ENCODE measurements at regions not wholly inside any gene's neighbourhood (a gene's known extent, or its start where the extent isn't known, plus 50 kb on each side); places are given as distances from the start of the nearest gene placed in this dataset.

- in situ Hi-C loops (cut with HindIII; ENCODE audit: low pct_unique_long_range_greater_than_20kb, low sequenced_read_pairs): no loop called here
- DNase-seq (ENCODE audit: low read depth): no peak
Observed at GRCh38 chr5:118211606-118212005, 776.7 kb downstream of the DTWD2 start.

- no peak for DNase-seq (ENCODE audit: low read depth)
- in situ Hi-C loops (cut with HindIII; ENCODE audit: low pct_unique_long_range_greater_than_20kb, low sequenced_read_pairs): no loop called here
Observed at GRCh38 chr5:118208031-118208453, 780.3 kb downstream of the DTWD2 start.

DNA sequence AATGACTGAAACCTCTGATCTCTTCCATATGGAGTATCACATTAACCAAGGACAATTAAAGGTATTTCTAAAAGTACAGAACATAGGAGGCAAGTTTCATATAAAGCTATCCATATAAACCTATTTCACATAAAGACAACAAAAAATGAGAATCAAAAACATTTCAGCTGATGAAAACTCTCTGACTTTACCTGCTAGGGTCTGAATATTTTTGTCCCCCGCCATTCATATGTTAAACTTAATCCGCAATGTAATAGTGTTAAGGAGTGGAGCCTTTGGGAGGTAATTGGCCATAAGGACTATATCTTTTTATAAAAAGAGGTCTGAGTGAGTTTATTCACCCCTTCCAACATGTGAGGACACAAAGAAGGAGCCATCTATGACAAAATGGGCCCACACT lies 788.5 kb downstream of the DTWD2 start:
- in situ Hi-C loops (cut with HindIII; ENCODE audit: low pct_unique_long_range_greater_than_20kb, low sequenced_read_pairs): no loop called here
- no peak for DNase-seq (ENCODE audit: low read depth)

DNA sequence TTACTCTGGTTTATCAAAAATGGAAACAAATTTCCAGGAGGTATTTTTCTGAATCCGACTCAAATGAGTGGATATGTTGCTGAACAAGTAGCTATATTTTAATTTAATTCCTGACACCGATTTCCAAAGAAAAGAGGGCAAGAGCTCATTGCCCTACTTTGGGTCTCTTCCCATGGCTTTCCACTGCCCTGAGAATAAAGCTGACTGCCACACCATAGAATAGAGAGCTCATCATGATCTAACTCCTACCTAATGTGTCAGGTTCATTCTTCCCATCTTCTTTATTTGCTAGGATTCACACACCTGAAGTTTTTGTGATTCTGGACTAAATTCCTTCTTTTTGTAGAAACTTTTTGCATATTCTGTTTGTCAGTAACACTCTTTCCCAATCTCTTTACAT lies 792.1 kb downstream of the DTWD2 start:
- no peak for DNase-seq (ENCODE audit: low read depth)

DNA sequence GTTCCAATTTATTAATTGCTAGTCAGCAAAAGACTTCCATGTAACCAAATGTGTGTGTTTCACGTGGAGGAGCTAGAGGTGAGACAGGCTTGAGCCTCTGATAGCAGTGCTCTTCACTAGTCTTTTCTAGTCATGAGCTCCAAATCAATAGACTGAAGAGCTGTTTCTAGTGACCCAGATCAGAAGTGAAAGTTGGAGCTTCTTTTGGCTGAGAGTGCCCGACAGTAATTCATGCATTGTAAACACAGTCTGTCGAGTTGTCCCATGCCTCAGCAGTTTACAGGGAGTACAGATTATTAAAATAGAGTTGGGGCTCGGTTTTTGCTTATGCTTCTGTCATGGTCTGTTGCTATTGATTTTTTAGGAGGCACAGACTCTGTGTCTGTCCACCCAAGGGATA lies 793.1 kb downstream of the DTWD2 start:
- in situ Hi-C loops (cut with HindIII; ENCODE audit: low pct_unique_long_range_greater_than_20kb, low sequenced_read_pairs): no loop called here
- DNase-seq (ENCODE audit: low read depth): no peak

More for the DNA sequence above, 792.1 kb downstream of the DTWD2 start:
- in situ Hi-C loops (cut with HindIII; ENCODE audit: low pct_unique_long_range_greater_than_20kb, low sequenced_read_pairs): no loop called here

DNA sequence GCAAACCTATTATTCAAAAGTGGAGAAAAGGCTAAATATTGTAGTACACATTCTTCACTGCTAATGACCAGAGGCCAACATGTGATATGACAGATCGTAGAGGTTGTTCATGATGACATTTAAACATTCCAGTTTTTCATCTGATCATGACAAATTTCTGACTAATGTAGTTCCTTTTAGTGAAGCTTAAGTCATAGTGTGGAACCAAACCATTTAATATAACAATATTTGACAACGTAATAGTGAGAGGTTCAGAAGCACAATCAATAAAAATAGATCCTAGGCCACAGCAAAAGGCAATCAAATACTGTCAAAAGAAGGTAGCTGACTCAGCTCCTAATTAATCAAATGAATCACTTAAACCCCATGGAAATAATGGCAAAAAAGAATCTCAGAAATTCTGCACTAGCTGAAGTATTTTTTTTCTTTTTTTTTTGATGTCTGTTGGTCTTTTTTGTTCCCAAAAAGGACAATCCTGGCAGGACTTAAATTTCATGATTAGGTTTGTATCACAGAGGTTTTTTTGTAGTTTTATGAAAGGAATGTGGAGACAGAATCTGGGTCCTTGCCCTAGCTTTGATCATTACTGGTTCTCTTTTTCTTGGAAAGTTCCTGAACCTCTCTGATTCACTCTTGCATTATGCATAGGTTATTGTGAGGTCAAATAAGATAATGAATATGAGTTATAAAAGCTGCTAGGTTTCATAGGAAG lies 795.0 kb downstream of the DTWD2 start:
- in situ Hi-C loops (cut with HindIII; ENCODE audit: low pct_unique_long_range_greater_than_20kb, low sequenced_read_pairs): no loop called here
- DNase-seq (ENCODE audit: low read depth): no peak

DNA sequence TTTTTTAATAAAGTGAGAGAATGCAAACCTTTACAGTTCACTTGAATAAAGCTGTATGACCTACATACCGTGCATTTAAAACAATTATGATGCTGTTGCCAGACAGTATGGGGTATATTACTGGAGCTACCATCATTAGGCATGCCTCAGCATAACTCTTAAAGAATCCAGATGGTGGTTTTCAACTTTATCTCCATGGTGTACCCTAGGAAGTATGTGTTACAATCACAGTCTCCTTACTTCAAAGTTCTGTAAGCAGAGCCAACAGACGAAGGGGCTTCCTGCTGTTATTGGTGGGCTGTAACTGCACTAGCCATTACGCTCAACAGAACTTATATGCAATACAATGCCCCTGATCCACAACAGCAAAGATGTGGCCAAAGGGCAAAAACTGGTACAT lies 803.3 kb downstream of the DTWD2 start:
- no peak for DNase-seq (ENCODE audit: low read depth)
- in situ Hi-C loops (cut with HindIII; ENCODE audit: low pct_unique_long_range_greater_than_20kb, low sequenced_read_pairs): no loop called here

DNA sequence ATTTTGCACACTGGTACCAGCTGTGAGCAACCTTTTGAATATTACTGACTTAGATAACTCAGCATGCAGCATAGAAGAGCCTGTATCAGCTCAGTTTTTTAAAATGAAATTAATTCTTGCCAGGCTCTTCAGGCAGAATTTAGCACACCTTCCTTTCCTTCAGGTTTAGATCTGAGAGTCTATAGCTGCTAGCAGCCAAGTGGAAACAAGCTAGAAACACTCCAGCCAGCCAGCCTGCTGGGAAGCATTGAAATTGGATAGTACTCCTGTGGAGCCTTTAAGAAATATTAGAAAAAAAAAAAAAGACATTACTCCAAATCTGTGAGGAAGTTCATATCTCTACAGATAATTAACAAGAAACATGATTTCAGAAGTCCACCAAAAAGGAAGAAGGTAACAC lies 812.2 kb downstream of the DTWD2 start:
- in situ Hi-C loops (cut with HindIII; ENCODE audit: low pct_unique_long_range_greater_than_20kb, low sequenced_read_pairs): no loop called here
- no peak for DNase-seq (ENCODE audit: low read depth)

- in situ Hi-C loops (cut with HindIII; ENCODE audit: low pct_unique_long_range_greater_than_20kb, low sequenced_read_pairs): no loop called here
- DNase-seq (ENCODE audit: low read depth): no peak
Observed at GRCh38 chr5:118174671-118175070, 813.7 kb downstream of the DTWD2 start.

GRCh38 chr5:118173340-118173739 lies 815.0 kb downstream of the DTWD2 start:
- in situ Hi-C loops (cut with HindIII; ENCODE audit: low pct_unique_long_range_greater_than_20kb, low sequenced_read_pairs): no loop called here

GRCh38 chr5:118165619-118166018 lies 822.7 kb downstream of the DTWD2 start:
- DNase-seq (ENCODE audit: low read depth): no peak
- in situ Hi-C loops (cut with HindIII; ENCODE audit: low pct_unique_long_range_greater_than_20kb, low sequenced_read_pairs): no loop called here

More at GRCh38 chr5:118173340-118173739, 815.0 kb downstream of the DTWD2 start:
- DNase-seq (ENCODE audit: low read depth): no peak

DNA sequence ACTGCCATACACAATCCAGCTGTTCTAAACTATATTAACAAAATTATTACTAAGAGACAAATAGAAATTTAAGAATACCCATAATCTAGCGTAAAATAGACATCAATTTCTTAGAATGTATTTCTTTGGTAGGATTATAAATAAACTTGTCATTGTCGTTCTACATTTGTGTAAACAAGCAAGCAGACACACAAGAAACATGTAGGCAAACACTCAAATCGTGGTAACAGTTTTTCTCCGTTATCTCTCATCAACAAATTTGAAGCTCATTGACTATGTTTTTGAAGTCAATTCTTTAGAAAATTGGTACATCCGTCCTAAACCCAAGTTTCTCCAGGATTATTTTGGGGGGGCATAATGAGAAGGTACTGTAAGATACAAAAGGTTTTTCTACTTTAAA lies 832.2 kb downstream of the DTWD2 start:
- DNase-seq (ENCODE audit: low read depth): no peak
- in situ Hi-C loops (cut with HindIII; ENCODE audit: low pct_unique_long_range_greater_than_20kb, low sequenced_read_pairs): no loop called here

- no peak for DNase-seq (ENCODE audit: low read depth)
- in situ Hi-C loops (cut with HindIII; ENCODE audit: low pct_unique_long_range_greater_than_20kb, low sequenced_read_pairs): no loop called here
Observed at GRCh38 chr5:118146824-118147223, 841.5 kb downstream of the DTWD2 start.

DNA sequence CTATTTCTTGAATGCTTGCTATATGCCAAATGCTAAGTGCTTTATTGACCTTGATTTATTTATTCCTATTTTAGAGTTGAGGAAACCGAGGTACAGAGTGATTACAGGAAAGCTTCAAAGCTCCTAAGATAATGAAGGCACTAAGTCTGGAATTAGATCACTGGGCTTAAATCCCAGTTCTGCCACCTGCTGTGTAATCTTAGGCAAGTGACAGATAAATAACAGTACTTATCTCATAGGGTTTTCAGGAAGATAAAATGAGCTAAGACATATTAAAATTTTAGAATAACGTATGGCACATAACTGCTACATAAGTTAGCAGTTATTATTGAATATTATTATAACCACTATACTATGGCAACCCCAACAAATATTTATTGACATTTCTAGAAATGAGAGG lies 843.8 kb downstream of the DTWD2 start:
- DNase-seq (ENCODE audit: low read depth): no peak
- in situ Hi-C loops (cut with HindIII; ENCODE audit: low pct_unique_long_range_greater_than_20kb, low sequenced_read_pairs): no loop called here

- DNase-seq (ENCODE audit: low read depth): no peak
- in situ Hi-C loops (cut with HindIII; ENCODE audit: low pct_unique_long_range_greater_than_20kb, low sequenced_read_pairs): no loop called here
Observed at GRCh38 chr5:118139361-118139760, 849.0 kb downstream of the DTWD2 start.

GRCh38 chr5:118126159-118126558 lies 862.2 kb downstream of the DTWD2 start:
- in situ Hi-C loops (cut with HindIII; ENCODE audit: low pct_unique_long_range_greater_than_20kb, low sequenced_read_pairs): no loop called here

DNA sequence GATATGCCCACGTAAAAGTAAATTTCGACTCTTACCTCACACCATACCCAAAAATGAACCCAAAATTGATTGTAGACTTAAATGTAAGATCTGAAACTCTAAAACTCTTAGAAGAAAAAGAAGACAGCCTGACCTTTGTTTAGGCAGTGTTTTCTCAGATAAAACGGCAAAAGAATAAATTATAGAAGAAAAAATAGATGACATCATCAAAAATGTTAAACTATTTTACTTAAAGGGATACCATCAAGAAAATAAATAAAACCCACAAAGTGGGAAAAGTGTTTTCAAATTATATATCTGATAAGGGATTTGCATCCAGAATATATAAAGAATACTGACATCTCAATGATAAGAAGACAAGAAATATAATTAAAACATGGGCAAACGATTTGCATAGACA lies 862.7 kb downstream of the DTWD2 start:
- DNase-seq (ENCODE audit: low read depth): no peak
- in situ Hi-C loops (cut with HindIII; ENCODE audit: low pct_unique_long_range_greater_than_20kb, low sequenced_read_pairs): no loop called here

More at GRCh38 chr5:118126159-118126558, 862.2 kb downstream of the DTWD2 start:
- DNase-seq (ENCODE audit: low read depth): no peak

DNA sequence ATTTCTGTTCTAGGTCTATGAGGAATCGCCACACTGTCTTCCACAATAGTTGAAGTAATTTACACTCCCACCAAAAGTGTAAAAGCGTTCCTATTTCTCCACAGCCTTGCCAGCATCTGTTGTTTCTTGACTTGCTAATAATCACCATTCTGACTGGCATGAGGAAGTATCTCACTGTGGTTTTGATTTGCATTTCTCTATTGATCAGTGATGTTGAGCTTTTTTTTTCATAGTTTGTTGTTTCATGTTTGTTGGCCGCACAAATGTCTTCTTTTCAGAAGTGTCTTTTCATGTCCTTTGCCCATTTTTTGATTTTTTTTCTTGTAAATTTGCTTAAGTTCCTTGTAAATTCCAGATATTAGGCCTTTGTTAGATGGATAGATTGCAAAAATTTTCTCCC lies 867.1 kb downstream of the DTWD2 start:
- no peak for DNase-seq (ENCODE audit: low read depth)
- in situ Hi-C loops (cut with HindIII; ENCODE audit: low pct_unique_long_range_greater_than_20kb, low sequenced_read_pairs): no loop called here

DNA sequence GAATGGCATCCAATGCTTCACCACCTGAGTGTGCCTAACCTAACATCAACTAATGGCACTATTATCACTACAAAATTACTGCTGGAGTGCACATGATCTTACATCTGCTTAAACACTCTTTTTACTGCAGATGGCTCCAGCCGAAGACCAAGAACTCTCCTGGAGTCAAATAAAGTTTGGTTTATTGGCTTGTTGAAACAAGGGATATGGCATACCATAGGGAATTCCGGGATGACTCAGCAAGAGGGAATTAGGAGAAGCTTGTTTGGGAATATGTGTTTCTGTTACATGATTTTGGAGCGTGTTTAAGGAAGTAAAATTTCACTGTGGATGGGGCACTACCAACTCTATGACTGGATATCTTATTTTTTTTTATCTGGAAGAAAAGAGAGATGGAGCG lies 872.6 kb downstream of the DTWD2 start:
- in situ Hi-C loops (cut with HindIII; ENCODE audit: low pct_unique_long_range_greater_than_20kb, low sequenced_read_pairs): no loop called here
- DNase-seq (ENCODE audit: low read depth): no peak

GRCh38 chr5:118111956-118112355 lies 876.4 kb downstream of the DTWD2 start:
- DNase-seq (ENCODE audit: low read depth): no peak
- in situ Hi-C loops (cut with HindIII; ENCODE audit: low pct_unique_long_range_greater_than_20kb, low sequenced_read_pairs): no loop called here

Measured in Caki2 (cell line).